ENCODE measurements at regions not wholly inside any gene's neighbourhood (a gene's known extent, or its start where the extent isn't known, plus 50 kb on each side); places are given as distances from the start of the nearest gene placed in this dataset.

- TF ChIP-seq CTCF (IDR thresholded peaks at IDR 0.05) (no peak), POLR2A (IDR thresholded peaks at IDR 0.05) (no peak)
These were observed 831.7 kb upstream of the ARPP21 start for GRCh38 chr3:34807611-34808010.
